GM19455 (cell line): ENCODE measurements at regions not wholly inside any gene's neighbourhood (a gene's known extent, or its start where the extent isn't known, plus 50 kb on each side); places are given as distances from the start of the nearest gene placed in this dataset.

ENCODE experiments used
- ATAC-seq: cut with Tn5 transposase; IDR thresholded peaks from one replicate; pipeline ENCODE4 v1.9.1; 2021; ENCODE audit not compliant: unreplicated experiment

- ATAC-seq = no peak
Observed at GRCh38 chr11:128269466-128269865, 317.9 kb downstream of the ETS1 start.

- no peak for ATAC-seq
Observed at GRCh38 chr11:128266893-128267292, 320.5 kb downstream of the ETS1 start.

DNA sequence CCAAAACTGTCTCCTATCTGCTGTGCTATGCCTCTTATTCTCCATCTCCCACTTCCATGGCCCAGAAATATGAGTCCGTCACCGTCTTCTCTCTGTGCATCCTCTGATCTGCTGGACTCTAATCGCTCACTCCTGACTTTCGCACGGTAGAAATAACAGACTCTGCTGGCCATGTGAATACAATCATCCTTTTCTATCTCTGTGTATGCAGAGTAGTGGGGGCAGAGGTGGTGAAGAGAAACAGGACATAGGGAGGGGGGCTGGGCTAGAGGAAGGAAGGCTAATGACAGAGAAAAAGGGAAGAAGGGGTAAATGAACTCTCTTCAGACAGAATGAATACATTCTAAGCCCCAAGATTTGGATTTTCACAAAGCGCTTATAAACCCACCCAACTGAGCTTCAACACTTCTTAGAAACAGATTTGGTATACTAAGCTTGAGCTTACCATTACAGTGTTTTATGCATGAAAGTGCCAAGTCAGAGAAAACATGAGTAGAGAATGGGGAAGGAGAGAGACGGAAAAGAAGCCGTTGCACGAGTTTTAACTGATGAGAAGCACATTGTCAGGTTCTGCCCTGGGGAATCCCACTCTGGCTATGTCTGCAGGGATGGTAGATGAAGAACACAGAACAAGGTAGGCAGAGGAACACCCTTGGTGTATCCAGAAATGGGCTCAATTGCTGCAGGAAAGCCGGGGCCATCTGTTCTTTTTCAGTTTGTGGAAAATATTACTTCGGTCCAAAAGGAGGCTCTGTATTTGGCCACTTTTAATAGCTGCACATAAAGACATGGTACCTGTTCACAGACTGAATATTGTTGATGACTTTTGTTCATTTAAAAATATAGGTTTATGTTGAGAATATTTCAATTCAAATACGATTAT, 324.7 kb downstream of the ETS1 start:
- no peak for ATAC-seq

DNA sequence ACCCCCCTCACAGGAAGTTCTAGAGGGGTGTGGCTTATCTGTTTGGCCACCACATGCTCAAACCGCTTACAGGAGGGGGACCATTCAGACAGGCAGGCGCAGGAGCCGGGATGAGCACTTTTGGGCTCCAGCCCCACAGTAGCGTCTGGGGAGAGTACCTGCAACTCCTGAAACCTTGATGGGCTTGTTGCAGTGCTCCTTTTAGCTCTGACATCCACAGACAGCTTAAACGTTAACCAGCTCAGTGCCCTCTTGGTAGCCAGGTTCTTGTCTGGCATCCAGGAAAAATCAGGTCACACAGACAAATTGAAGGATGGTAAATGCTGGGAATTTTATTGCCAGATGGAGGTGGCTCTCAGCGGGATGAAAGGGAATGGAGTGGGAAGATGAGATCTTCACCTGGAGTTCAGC, 326.3 kb downstream of the ETS1 start:
- ATAC-seq = no peak

- no peak for ATAC-seq
Observed at GRCh38 chr11:128260398-128260797, 327.0 kb downstream of the ETS1 start.

DNA sequence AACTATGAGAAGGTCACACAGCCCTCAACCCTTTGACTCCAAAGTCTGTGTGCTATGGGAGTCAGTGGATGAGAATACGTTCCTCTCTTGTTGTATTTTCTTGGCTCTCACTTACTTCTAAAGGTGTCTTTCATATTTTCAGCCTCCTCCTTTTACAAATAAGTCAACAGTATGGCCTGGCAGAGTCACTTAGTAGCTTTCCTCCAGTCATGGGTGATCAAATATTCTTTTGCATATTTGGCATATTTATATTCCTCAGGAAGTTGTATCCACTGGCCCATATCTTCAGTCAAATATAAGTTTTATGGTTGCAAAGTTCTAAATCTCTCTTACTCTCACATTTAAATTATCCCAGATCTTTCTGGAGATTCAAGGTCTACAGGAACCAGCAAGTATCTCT, 327.5 kb downstream of the ETS1 start:
- ATAC-seq = no peak

- ATAC-seq = no peak
Observed at GRCh38 chr11:128254941-128255340, 332.4 kb downstream of the ETS1 start.

- no peak for ATAC-seq
Observed at GRCh38 chr11:128251140-128251539, 336.2 kb downstream of the ETS1 start.

GRCh38 chr11:128250482-128250881, 336.9 kb downstream of the ETS1 start:
- ATAC-seq = no peak

- no peak for ATAC-seq
Observed at GRCh38 chr11:128246810-128247594, 340.4 kb downstream of the ETS1 start.

DNA sequence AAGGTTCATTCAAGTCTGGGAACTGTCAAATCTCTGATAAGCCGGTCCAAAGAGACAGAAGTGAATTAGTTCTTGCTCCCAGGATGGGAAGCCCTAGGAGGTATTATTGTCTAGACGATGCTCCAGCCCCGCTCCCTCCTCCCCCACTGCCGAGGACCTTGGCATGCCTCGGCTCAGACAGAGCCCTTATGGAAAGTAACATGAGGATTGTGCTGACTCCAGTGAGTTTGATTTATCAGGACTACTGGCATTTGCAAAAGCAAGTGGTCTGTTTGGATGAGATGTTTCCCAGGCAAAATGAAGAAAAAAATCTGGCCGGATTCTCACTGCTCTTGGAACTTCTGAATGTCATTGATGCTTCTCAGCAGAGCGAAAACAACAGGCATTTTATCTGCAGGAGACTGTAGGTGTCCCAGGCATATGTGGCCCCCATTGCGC, 341.0 kb downstream of the ETS1 start:
- no peak for ATAC-seq

GRCh38 chr11:128244871-128245270, 342.5 kb downstream of the ETS1 start:
- no peak for ATAC-seq

DNA sequence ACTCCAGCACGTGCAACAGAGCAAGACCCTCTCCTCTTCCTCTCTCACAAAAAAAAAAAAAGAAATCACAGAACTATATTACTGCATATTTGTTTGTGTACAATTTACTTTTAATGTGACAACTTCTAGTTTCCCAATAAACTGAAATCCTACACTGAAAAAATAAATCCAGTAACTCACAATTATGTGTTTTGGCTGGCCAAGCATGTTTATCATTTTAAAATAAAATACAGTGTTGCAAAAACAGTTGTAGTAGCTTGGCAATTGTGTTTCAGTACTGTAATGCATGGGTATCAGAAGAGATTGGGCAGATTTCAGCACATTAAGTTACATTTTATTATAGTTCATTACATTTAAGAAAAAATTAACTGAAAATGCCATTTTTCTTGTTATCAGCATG, 344.9 kb downstream of the ETS1 start:
- ATAC-seq = no peak

DNA sequence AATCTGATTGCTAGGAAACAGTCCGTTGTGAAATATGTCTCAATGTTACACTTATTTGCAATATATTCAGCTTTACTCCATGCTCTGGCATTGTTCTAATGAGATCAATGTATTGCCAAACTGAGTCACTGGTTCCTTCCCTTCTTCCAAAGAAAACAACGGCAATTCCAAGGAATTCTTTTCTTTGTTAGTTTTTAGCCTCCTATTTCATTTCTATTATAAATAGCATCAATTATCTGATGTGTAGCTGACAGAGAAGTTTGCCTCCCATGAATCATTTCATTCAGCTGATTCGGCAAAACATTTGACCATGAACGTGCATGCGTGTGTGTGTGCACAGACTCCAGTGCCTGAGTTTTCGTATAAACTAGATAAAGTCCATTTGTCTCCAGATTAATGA, 346.8 kb downstream of the ETS1 start:
- no peak for ATAC-seq

DNA sequence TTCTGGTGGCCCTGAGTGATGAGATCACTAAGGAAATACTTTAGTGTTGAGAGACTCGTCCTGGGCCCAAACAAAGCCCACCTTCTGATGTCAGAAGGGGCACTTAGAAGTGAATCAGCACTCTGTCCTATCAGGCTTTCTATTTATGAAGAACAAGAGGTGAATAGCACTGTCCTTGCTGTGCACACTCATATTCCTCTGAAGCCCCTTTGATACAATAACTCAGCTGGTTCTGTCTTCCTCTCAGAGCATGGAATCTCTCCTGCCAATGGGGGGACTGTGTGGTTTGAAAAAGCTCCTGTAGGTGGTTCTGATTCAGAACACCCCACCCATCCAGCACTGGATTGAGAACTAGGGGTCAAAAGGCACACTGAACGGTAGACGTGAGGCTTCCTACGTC, 348.1 kb downstream of the ETS1 start:
- ATAC-seq = no peak

- ATAC-seq = no peak
Observed at GRCh38 chr11:128238521-128239265, 348.7 kb downstream of the ETS1 start.

- no peak for ATAC-seq
Observed at GRCh38 chr11:128236506-128237498, 350.6 kb downstream of the ETS1 start.

- ATAC-seq = no peak
Observed at GRCh38 chr11:128235958-128236357, 351.4 kb downstream of the ETS1 start.

- no peak for ATAC-seq
Observed at GRCh38 chr11:128235426-128235825, 351.9 kb downstream of the ETS1 start.

- ATAC-seq = no peak
Observed at GRCh38 chr11:128234143-128234542, 353.2 kb downstream of the ETS1 start.
